Stomach (tissue), 4 donors: ENCODE measurements at regions not wholly inside any gene's neighbourhood (a gene's known extent, or its start where the extent isn't known, plus 50 kb on each side); places are given as distances from the start of the nearest gene placed in this dataset.

Source experiments
- CTCF ChIP-seq, 7 experiments: fragments of 450-650 bp in 4 of 7; fragments of 200-600 bp in 3 of 7; sonication (generic) in 3 of 7; IDR thresholded peaks; one replicate each; pipeline ENCODE4 v1.5.1; 2016 to 2019; ENCODE audit warnings: antibody characterized with exemption in 7 of 7, control low read depth in 2 of 7, mild to moderate bottlenecking in 1 of 7
- EP300 ChIP-seq: sonication (generic); formaldehyde crosslinking; IDR thresholded peaks from one replicate; pipeline ENCODE4 v1.6.1; 2017; ENCODE audit warnings: antibody characterized with exemption
- POLR2A ChIP-seq, 4 donors: fragments of 450-650 bp; IDR thresholded peaks; one replicate each; pipeline ENCODE4 v1.6.1; 2016; ENCODE audit warnings: antibody characterized with exemption in 4 of 4, control low read depth in 2 of 4, mild to moderate bottlenecking in 1 of 4, moderate library complexity in 1 of 4

DNA sequence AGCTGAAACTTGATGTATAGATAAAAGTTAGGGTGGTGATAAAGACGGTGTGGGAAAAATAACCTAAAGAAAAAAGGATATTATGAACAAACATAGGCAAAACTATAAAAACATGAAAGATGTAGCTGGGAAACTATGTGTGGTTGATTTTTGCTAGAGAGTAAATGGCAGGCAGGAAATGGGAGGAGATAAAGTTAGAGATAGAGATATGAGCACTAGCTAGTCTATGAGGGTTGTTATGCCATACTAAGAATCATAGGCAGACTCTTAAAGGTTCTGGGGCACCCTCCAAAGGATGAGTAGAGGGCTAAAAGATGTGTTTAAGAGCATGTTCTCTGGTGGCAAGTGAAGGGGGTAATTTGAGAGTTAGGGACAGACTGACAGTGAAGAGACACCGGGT is 1109.2 kb downstream of the GATA3 start:
- TF ChIP-seq CTCF (IDR thresholded peaks at IDR 0.05): no peak
- no peak for TF ChIP-seq EP300
- no peak for TF ChIP-seq POLR2A (IDR thresholded peaks at IDR 0.05)
